Endothelial cell of umbilical vein (primary cell): ENCODE measurements at regions not wholly inside any gene's neighbourhood (a gene's known extent, or its start where the extent isn't known, plus 50 kb on each side); places are given as distances from the start of the nearest gene placed in this dataset.

Source experiments
- BruUV-seq: library from RNA; stranded (reverse); fragments of 400-500 nt; replicated peaks from 2 replicates; lab custom pipeline; 2021; lab: Mats Ljungman, UMichigan
- CTCF ChIA-PET: fragments of 300-600, 350-600 bp; sonication (Branson Sonifier 250); formaldehyde crosslinking; loops from one replicate; lab custom pipeline; 2021; ENCODE audit warnings: antibody characterized with exemption, inconsistent platforms; lab: Charles Lee
- POLR2A ChIA-PET: fragments of 300-600, 350-600 bp; sonication (Branson Sonifier 250); formaldehyde crosslinking; loops from one replicate; lab custom pipeline; 2021; ENCODE audit warnings: antibody characterized with exemption, inconsistent platforms; lab: Charles Lee
- DNase-seq: peaks from one replicate; pipeline ENCODE4 v3.0.0-alpha.2; 2011; ENCODE audit warnings: low read depth, low spot score
- FAIRE-seq: peaks from 2 replicates; lab custom pipeline; 2011; peaks lifted over from hg19 to GRCh38; lab: Jason Lieb, UNC
- H2AFZ ChIP-seq: 2 replicates; pipeline ENCODE4 v1.6.0; 2012; ENCODE audit warnings: low read depth, low read length, control low read depth, inconsistent platforms
- H3K27ac ChIP-seq: 2 replicates; pipeline ENCODE4 v1.5.1; 2011; ENCODE audit warnings: low read depth, mild to moderate bottlenecking, control low read depth, low read length, moderate library complexity; ENCODE audit not compliant: insufficient read depth
- H3K27me3 ChIP-seq, 2 experiments: 2 replicates each; pipeline versions ENCODE4 v1.6.0 to v1.6.1; 2011; ENCODE audit warnings: low read length in 2 of 2, mixed read lengths in 1 of 2; ENCODE audit not compliant: control insufficient read depth in 2 of 2, insufficient read depth in 2 of 2
- H3K36me3 ChIP-seq, 2 experiments: 2 replicates in 1 of 2; 3 replicates in 1 of 2; pipeline ENCODE4 v1.5.1; 2011; ENCODE audit warnings: low read length in 2 of 2, mild to moderate bottlenecking in 1 of 2, moderate library complexity in 1 of 2; ENCODE audit not compliant: control insufficient read depth in 2 of 2, insufficient read depth in 2 of 2; ENCODE audit errors: extremely low read depth in 1 of 2
- H3K4me1 ChIP-seq: 3 replicates; pipeline ENCODE4 v1.5.1; 2011; ENCODE audit warnings: mild to moderate bottlenecking, low read length; ENCODE audit not compliant: control insufficient read depth, insufficient read depth; ENCODE audit errors: extremely low read depth
- H3K4me2 ChIP-seq: 2 replicates; pipeline ENCODE4 v1.6.1; 2011; ENCODE audit warnings: low read length, control low read depth, mixed read lengths; ENCODE audit not compliant: insufficient read depth
- H3K4me3 ChIP-seq, 3 experiments: fragments of 200-600 bp in 1 of 3; sonication (generic), shearing (Covaris generic) in 1 of 3; replicated peaks in 1 of 3; 2 replicates each; pipeline ENCODE4 v1.5.1; 2011 to 2016; ENCODE audit warnings: control low read depth in 3 of 3, low read length in 3 of 3, mild to moderate bottlenecking in 2 of 3, inconsistent platforms in 1 of 3, low read depth in 1 of 3, moderate library complexity in 1 of 3; ENCODE audit not compliant: insufficient read depth in 1 of 3
- H3K79me2 ChIP-seq: 2 replicates; pipeline ENCODE4 v1.6.0; 2012; ENCODE audit warnings: low read length, inconsistent platforms; ENCODE audit not compliant: control insufficient read depth, insufficient read depth
- H3K9ac ChIP-seq: replicated peaks from 2 replicates; pipeline ENCODE3; 2011; ENCODE audit warnings: low read length, control low read depth; ENCODE audit not compliant: insufficient read depth; ENCODE audit errors: extremely low read depth
- H3K9me1 ChIP-seq: replicated peaks from 3 replicates; pipeline ENCODE4 v1.6.0; 2011; ENCODE audit warnings: mild to moderate bottlenecking, low read length; ENCODE audit not compliant: control insufficient read depth, insufficient read depth; ENCODE audit errors: extremely low read depth
- H3K9me3 ChIP-seq: replicated peaks from 2 replicates; pipeline ENCODE4 v1.5.1; 2012; ENCODE audit warnings: low read length, inconsistent platforms; ENCODE audit not compliant: control insufficient read depth, insufficient read depth
- H4K20me1 ChIP-seq: replicated peaks from 2 replicates; pipeline ENCODE3; 2011; ENCODE audit warnings: mild to moderate bottlenecking, low read length; ENCODE audit not compliant: control insufficient read depth, insufficient read depth; ENCODE audit errors: extremely low read depth
- EZH2 ChIP-seq: IDR thresholded peaks from 2 replicates; pipeline ENCODE4 v1.6.1; 2012; ENCODE audit warnings: borderline replicate concordance, low read depth, mild to moderate bottlenecking, moderate library complexity, low read length, inconsistent platforms; ENCODE audit not compliant: severe bottlenecking
- FOS ChIP-seq: IDR thresholded peaks from 2 replicates; pipeline ENCODE4 v1.6.1; 2011; ENCODE audit warnings: mild to moderate bottlenecking, low read length, moderate library complexity, borderline replicate concordance; ENCODE audit not compliant: insufficient read depth
- GATA2 ChIP-seq: IDR thresholded peaks from 2 replicates; pipeline ENCODE4 v1.7.0; 2011; ENCODE audit warnings: low read depth, mild to moderate bottlenecking, moderate library complexity, mixed read lengths, low read length; ENCODE audit not compliant: insufficient read length, insufficient read depth
- JUN ChIP-seq: IDR thresholded peaks from 2 replicates; pipeline ENCODE4 v1.6.1; 2011; ENCODE audit warnings: borderline replicate concordance, low read depth; ENCODE audit not compliant: insufficient read length, insufficient read depth
- MYC ChIP-seq: IDR thresholded peaks from one replicate; pipeline ENCODE4 v1.6.1; 2011; ENCODE audit warnings: mild to moderate bottlenecking, low read depth, low read length
- POLR2A ChIP-seq: IDR thresholded peaks from 2 replicates; pipeline ENCODE4 v1.6.1; 2012; ENCODE audit warnings: low read depth, mild to moderate bottlenecking, control low read depth, low read length
- POLR2AphosphoS5 ChIP-seq: IDR thresholded peaks from 2 replicates; pipeline ENCODE4 v1.6.1; 2012; ENCODE audit warnings: low read depth, mild to moderate bottlenecking, control low read depth, low read length, moderate library complexity; ENCODE audit not compliant: insufficient read depth
- dilution Hi-C: fragments of 300-500 bp; cut with MboI; formaldehyde crosslinking; loops from one replicate; pipeline ENCODE4 v1.15.0; 2019; ENCODE audit warnings: low sequenced_read_pairs; ENCODE audit not compliant: extremely low pct_ligation_motif_present
- intact Hi-C: fragments of 100-400 bp; cut with micrococcal nuclease; formaldehyde crosslinking; loops from one replicate; pipeline ENCODE4 v1.10.0; 2022
- TF ChIP-seq, protein P1 (sequence below): IDR thresholded peaks from 2 replicates; pipeline ENCODE4 v1.6.1; 2011; ENCODE audit not compliant: insufficient read depth, insufficient read length
- TF ChIP-seq, protein P2 (sequence below), 2 donors: IDR thresholded peaks; 1 replicate in 1 of 2; 2 replicates in 1 of 2; pipeline ENCODE4 v1.5.1; 2011; ENCODE audit warnings: low read length in 2 of 2, mild to moderate bottlenecking in 2 of 2, moderate library complexity in 2 of 2, control low read depth in 1 of 2, inconsistent platforms in 1 of 2, low read depth in 1 of 2; ENCODE audit not compliant: insufficient read depth in 1 of 2; ENCODE audit errors: extremely low read depth in 1 of 2

DNA sequence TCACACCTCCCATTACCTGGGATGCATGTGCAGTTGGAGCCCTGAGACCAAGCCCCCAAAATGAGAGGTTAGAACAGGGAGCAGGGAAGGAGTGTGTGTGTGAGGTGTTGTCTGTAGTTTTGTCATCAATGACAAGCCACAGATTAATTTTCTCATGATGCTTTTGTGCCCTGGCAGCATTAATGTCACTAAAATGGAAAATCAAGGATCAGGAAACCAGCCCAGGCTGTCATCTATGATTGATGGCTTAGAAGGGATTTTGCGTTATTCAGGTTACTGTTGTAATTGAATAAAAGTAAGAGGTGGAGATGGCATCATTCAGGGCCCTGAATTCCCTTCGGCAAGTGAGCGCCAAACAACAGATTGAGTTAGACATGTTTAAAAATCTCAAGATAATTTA, 130.5 kb upstream of the C1QTNF7 start:
- Histone ChIP-seq H3K36me3 (no peaks in the 10 kb centered on the region), H3K9me1 (no peaks in the 10 kb centered on the region), H3K4me1 (no peaks in the 10 kb centered on the region), H3K4me3 (no peak overlapping the region), H3K27ac (no peak overlapping the region), H3K4me2 (no peak overlapping the region), H3K9me3 (no peaks in the 10 kb centered on the region), H2AFZ (no peak overlapping the region), H3K79me2 (no peaks in the 10 kb centered on the region), H3K9ac (no peak overlapping the region), H4K20me1 (no peaks in the 10 kb centered on the region), H3K27me3 (no peaks in the 10 kb centered on the region)
- intact Hi-C loops, result no loop called here
- TF ChIP-seq JUN, result no peak
- TF ChIP-seq, protein P1, sequence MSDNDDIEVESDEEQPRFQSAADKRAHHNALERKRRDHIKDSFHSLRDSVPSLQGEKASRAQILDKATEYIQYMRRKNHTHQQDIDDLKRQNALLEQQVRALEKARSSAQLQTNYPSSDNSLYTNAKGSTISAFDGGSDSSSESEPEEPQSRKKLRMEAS, result no peak
- TF ChIP-seq POLR2A, result no peak
- CTCF ChIA-PET, result no interaction called here
- POLR2A ChIA-PET, result no interaction called here
- FAIRE-seq (no peak), DNase-seq (no peak)
- no TSS peak for BruUV-seq
- dilution Hi-C loops, result no loop called here

DNA sequence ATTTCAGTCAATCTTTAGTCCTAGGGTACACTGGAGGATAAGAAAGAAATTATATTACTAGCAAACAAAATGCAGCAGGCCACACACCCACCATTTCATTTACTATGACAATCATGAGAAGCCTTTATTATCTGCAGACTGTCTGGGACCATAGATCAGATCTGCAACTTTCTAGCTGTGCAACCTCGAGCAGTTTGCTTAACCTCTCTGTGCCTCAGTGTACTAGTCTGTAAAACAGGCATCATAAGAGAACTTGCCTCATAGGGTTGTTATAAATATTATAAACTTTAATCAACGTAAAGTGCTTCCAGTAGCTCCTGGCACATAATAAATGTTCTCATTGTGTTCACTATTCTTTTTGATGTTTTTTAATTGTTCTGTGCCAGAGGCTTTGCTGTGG, 128.2 kb upstream of the C1QTNF7 start:
- FAIRE-seq (no peak), DNase-seq (no peak)
- dilution Hi-C loops (no loop called here), intact Hi-C loops (no loop called here)
- Histone ChIP-seq H3K79me2 (no peaks in the 10 kb centered on the region), H3K4me3 (no peak overlapping the region), H3K9ac (no peak overlapping the region), H3K4me2 (no peak overlapping the region), H3K9me3 (no peaks in the 10 kb centered on the region), H2AFZ (no peak overlapping the region), H3K27me3 (no peaks in the 10 kb centered on the region), H3K36me3 (no peaks in the 10 kb centered on the region), H4K20me1 (no peaks in the 10 kb centered on the region), H3K9me1 (no peaks in the 10 kb centered on the region), H3K27ac (no peak overlapping the region), H3K4me1 (no peaks in the 10 kb centered on the region)
- no TSS peak for BruUV-seq
- TF ChIP-seq EZH2 (no peak), FOS (no peak), JUN (no peak), POLR2A (no peak), MYC (no peak), POLR2AphosphoS5 (no peak), GATA2 (no peak)
- TF ChIP-seq, protein P1, result no peak
- TF ChIP-seq, protein P2, sequence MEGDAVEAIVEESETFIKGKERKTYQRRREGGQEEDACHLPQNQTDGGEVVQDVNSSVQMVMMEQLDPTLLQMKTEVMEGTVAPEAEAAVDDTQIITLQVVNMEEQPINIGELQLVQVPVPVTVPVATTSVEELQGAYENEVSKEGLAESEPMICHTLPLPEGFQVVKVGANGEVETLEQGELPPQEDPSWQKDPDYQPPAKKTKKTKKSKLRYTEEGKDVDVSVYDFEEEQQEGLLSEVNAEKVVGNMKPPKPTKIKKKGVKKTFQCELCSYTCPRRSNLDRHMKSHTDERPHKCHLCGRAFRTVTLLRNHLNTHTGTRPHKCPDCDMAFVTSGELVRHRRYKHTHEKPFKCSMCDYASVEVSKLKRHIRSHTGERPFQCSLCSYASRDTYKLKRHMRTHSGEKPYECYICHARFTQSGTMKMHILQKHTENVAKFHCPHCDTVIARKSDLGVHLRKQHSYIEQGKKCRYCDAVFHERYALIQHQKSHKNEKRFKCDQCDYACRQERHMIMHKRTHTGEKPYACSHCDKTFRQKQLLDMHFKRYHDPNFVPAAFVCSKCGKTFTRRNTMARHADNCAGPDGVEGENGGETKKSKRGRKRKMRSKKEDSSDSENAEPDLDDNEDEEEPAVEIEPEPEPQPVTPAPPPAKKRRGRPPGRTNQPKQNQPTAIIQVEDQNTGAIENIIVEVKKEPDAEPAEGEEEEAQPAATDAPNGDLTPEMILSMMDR (IDR thresholded peaks at IDR 0.05; ENCODE audit: extremely low read depth in 1 of 2, insufficient read depth in 1 of 2, low read depth in 1 of 2, low read length in 2 of 2), result no peak
- ChIA-PET CTCF (no interaction called here), POLR2A (no interaction called here)
